H9 (cell line): ENCODE measurements at regions not wholly inside any gene's neighbourhood (a gene's known extent, or its start where the extent isn't known, plus 50 kb on each side); places are given as distances from the start of the nearest gene placed in this dataset.

Experiments used
- DNase-seq: peaks from one replicate; pipeline ENCODE4 v3.0.0-alpha.2; 2017
- H2AFZ ChIP-seq: one replicate; pipeline ENCODE4 v1.6.1; 2013; ENCODE audit warnings: mild to moderate bottlenecking, low read length, control low read depth, moderate library complexity
- H2AK5ac ChIP-seq: 2 replicates; pipeline ENCODE4 v1.6.1; 2013; ENCODE audit warnings: low read length, control low read depth, mixed read lengths; ENCODE audit not compliant: insufficient read length
- H2BK120ac ChIP-seq: one replicate; pipeline ENCODE4 v1.6.1; 2013; ENCODE audit warnings: low read depth, mild to moderate bottlenecking, low read length, control low read depth, inconsistent platforms; ENCODE audit not compliant: poor library complexity, severe bottlenecking
- H2BK12ac ChIP-seq: 2 replicates; pipeline ENCODE4 v1.6.1; 2013; ENCODE audit warnings: low read length, control low read depth, mixed read lengths, low read depth; ENCODE audit not compliant: insufficient read length
- H2BK15ac ChIP-seq: 2 replicates; pipeline ENCODE4 v1.6.1; 2013; ENCODE audit warnings: low read depth, low read length, control low read depth
- H2BK20ac ChIP-seq: one replicate; pipeline ENCODE4 v1.6.1; 2013; ENCODE audit warnings: low read depth, mild to moderate bottlenecking, low read length, control low read depth, inconsistent platforms; ENCODE audit not compliant: poor library complexity, severe bottlenecking
- H2BK5ac ChIP-seq: 2 replicates; pipeline ENCODE4 v1.6.1; 2013; ENCODE audit warnings: low read length, control low read depth, mixed read lengths; ENCODE audit not compliant: insufficient read length
- H3K14ac ChIP-seq: 2 replicates; pipeline ENCODE4 v1.6.1; 2013; ENCODE audit warnings: low read length, control low read depth; ENCODE audit not compliant: insufficient read depth
- H3K18ac ChIP-seq: 2 replicates; pipeline ENCODE4 v1.6.1; 2013; ENCODE audit warnings: low read depth, mild to moderate bottlenecking, mixed read lengths, low read length, control low read depth; ENCODE audit not compliant: insufficient read length
- H3K23ac ChIP-seq: 2 replicates; pipeline ENCODE4 v1.6.1; 2013; ENCODE audit warnings: low read length, control low read depth, mixed read lengths, low read depth; ENCODE audit not compliant: insufficient read length
- H3K23me2 ChIP-seq: 2 replicates; pipeline ENCODE4 v1.6.1; 2013; ENCODE audit warnings: low read depth, mild to moderate bottlenecking, mixed read lengths, low read length, control low read depth; ENCODE audit not compliant: insufficient read length, poor library complexity, severe bottlenecking
- H3K27ac ChIP-seq: 2 replicates; pipeline ENCODE4 v1.5.1; 2013; ENCODE audit warnings: low read length, control low read depth, mixed read lengths, low read depth; ENCODE audit not compliant: insufficient read length
- H3K27me3 ChIP-seq: 2 replicates; pipeline ENCODE4 v1.6.1; 2013; ENCODE audit warnings: low read length, control low read depth, inconsistent platforms; ENCODE audit not compliant: insufficient read depth
- H3K4ac ChIP-seq: 2 replicates; pipeline ENCODE4 v1.6.1; 2013; ENCODE audit warnings: low read depth, mild to moderate bottlenecking, control low read depth, inconsistent platforms, low read length, moderate library complexity
- H3K4me1 ChIP-seq: 2 replicates; pipeline ENCODE4 v1.6.1; 2013; ENCODE audit warnings: low read length, control low read depth, inconsistent platforms; ENCODE audit not compliant: insufficient read depth
- H3K4me2 ChIP-seq: 2 replicates; pipeline ENCODE4 v1.6.1; 2013; ENCODE audit warnings: low read length, control low read depth, mixed read lengths; ENCODE audit not compliant: insufficient read length, insufficient read depth
- H3K56ac ChIP-seq: 2 replicates; pipeline ENCODE4 v1.6.1; 2013; ENCODE audit warnings: low read depth, mild to moderate bottlenecking, mixed read lengths, low read length, control low read depth; ENCODE audit not compliant: insufficient read length
- H3K79me1 ChIP-seq: 2 replicates; pipeline ENCODE4 v1.6.1; 2013; ENCODE audit warnings: low read depth, mild to moderate bottlenecking, moderate library complexity, low read length, control low read depth, inconsistent platforms; ENCODE audit not compliant: insufficient read depth, poor library complexity, severe bottlenecking
- H3K79me2 ChIP-seq: 2 replicates; pipeline ENCODE4 v1.6.1; 2013; ENCODE audit warnings: low read length, control low read depth, inconsistent platforms; ENCODE audit not compliant: insufficient read depth
- H3K9ac ChIP-seq: 2 replicates; pipeline ENCODE4 v1.6.1; 2013; ENCODE audit warnings: low read length, control low read depth, mixed read lengths; ENCODE audit not compliant: insufficient read length; ENCODE audit errors: extremely low read depth
- H3K9me3 ChIP-seq: one replicate; pipeline ENCODE4 v1.6.1; 2013; ENCODE audit warnings: low read depth, low read length, inconsistent platforms; ENCODE audit not compliant: control insufficient read depth
- H3T11ph ChIP-seq: one replicate; pipeline ENCODE4 v1.6.1; 2013; ENCODE audit warnings: mild to moderate bottlenecking, low read length, control low read depth, inconsistent platforms
- H4K20me1 ChIP-seq: one replicate; pipeline ENCODE4 v1.6.1; 2013; ENCODE audit not compliant: control insufficient read depth, insufficient read length, insufficient read depth
- H4K5ac ChIP-seq: 2 replicates; pipeline ENCODE4 v1.6.1; 2013; ENCODE audit warnings: low read depth, mild to moderate bottlenecking, mixed read lengths, low read length, control low read depth; ENCODE audit not compliant: insufficient read length
- H4K8ac ChIP-seq: replicated peaks from 2 replicates; pipeline ENCODE4 v1.6.1; 2013; ENCODE audit warnings: low read length, control low read depth, mixed read lengths, low read depth; ENCODE audit not compliant: insufficient read length
- H4K91ac ChIP-seq: 2 replicates; pipeline ENCODE4 v1.6.1; 2013; ENCODE audit warnings: low read depth, mild to moderate bottlenecking, moderate library complexity, mixed read lengths, low read length, control low read depth; ENCODE audit not compliant: insufficient read length
- H3K27ac Mint-ChIP-seq, 3 experiments: 2 replicates in 2 of 3; 3 replicates in 1 of 3; pipeline ENCODE4 v1.8.0; 2020 to 2021; ENCODE audit warnings: mixed read lengths in 3 of 3, mild to moderate bottlenecking in 1 of 3, moderate library complexity in 1 of 3
- H3K27me3 Mint-ChIP-seq: 2 replicates; pipeline ENCODE4 v1.8.0; 2021; ENCODE audit warnings: low read depth, mild to moderate bottlenecking, moderate library complexity, mixed read lengths
- H3K36me3 Mint-ChIP-seq, 3 experiments: 2 replicates in 2 of 3; 3 replicates in 1 of 3; pipeline ENCODE4 v1.8.0; 2020 to 2021; ENCODE audit warnings: low read depth in 3 of 3, mixed read lengths in 3 of 3; ENCODE audit not compliant: insufficient read depth in 1 of 3
- H3K4me1 Mint-ChIP-seq, 2 experiments: 2 replicates each; pipeline ENCODE4 v1.8.0; 2020; ENCODE audit warnings: mixed read lengths in 2 of 2
- H3K4me3 Mint-ChIP-seq, 2 experiments: 2 replicates in 1 of 2; 3 replicates in 1 of 2; pipeline ENCODE4 v1.8.0; 2020 to 2021; ENCODE audit warnings: mild to moderate bottlenecking in 2 of 2, mixed read lengths in 2 of 2, moderate library complexity in 1 of 2
- H3K9me3 Mint-ChIP-seq, 2 experiments: 2 replicates in 1 of 2; 3 replicates in 1 of 2; pipeline ENCODE4 v1.8.0; 2020; ENCODE audit warnings: mild to moderate bottlenecking in 2 of 2, mixed read lengths in 2 of 2, moderate library complexity in 1 of 2
- WGBS: extraction: QIAGEN DNeasy Blood & Tissue Kit; methylation state at CpG from one replicate; pipeline ENCODE4 v1.1.7; 2013; ENCODE audit warnings: missing lambda C conversion rate, low lambda C conversion rate, mixed read lengths; ENCODE audit not compliant: insufficient read length; ENCODE audit errors: extremely low coverage; 5-methylcytosine and 5-hydroxymethylcytosine counted together
- TF ChIP-seq, protein P1 (sequence below): fragments of 200-600 bp; sonication (generic); conservative IDR thresholded peaks from 3 replicates; pipeline ENCODE4 v1.8.0; 2021; ENCODE audit warnings: antibody characterized with exemption, mild to moderate bottlenecking

DNA sequence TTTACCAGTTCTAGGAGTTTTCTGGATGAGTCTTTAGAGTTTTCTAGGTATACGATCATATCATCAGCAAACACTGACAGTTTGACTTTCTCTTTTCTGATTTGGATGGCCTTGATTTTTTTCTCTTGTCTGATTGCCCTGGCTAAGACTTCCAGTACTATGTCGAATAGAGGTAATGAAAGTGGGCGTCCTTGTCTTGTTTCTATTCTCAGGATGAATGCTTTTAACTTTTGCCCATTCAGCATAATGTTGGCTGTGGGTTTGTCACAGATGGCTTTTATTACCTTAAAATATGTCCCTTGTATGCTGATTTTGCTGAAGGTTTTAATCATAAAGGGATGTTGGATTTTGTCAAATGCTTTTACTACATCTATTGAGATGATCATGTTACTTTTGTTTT, 223.2 kb upstream of the COBL start:
- H3K27ac Mint-ChIP-seq: no peak overlapping the region
- no peak overlapping the region for H4K91ac ChIP-seq
- H3K56ac ChIP-seq: no peak overlapping the region
- H3K27me3 Mint-ChIP-seq: no peaks in the 10 kb centered on the region; the same call in 1 of the 2 replicates
- no peak overlapping the region for H3K9ac ChIP-seq
- H2BK5ac ChIP-seq: no peak overlapping the region
- H3K14ac ChIP-seq: no peak overlapping the region
- no peaks in the 10 kb centered on the region for H3K27me3 ChIP-seq
- H2BK15ac ChIP-seq: no peak overlapping the region
- H4K8ac ChIP-seq: no peak overlapping the region
- no peak overlapping the region for H3K27ac ChIP-seq
- no peaks in the 10 kb centered on the region for H4K20me1 ChIP-seq
- H3K9me3 ChIP-seq: no peaks in the 10 kb centered on the region
- no peak overlapping the region for H2BK12ac ChIP-seq
- H3K4ac ChIP-seq: no peak overlapping the region
- H3K36me3 Mint-ChIP-seq: peaks cover 0 to 22% (median 1%) of the 10 kb centered on the region in 3 experiments; a peak in 5 of 7 replicates
- TF ChIP-seq, protein P1, sequence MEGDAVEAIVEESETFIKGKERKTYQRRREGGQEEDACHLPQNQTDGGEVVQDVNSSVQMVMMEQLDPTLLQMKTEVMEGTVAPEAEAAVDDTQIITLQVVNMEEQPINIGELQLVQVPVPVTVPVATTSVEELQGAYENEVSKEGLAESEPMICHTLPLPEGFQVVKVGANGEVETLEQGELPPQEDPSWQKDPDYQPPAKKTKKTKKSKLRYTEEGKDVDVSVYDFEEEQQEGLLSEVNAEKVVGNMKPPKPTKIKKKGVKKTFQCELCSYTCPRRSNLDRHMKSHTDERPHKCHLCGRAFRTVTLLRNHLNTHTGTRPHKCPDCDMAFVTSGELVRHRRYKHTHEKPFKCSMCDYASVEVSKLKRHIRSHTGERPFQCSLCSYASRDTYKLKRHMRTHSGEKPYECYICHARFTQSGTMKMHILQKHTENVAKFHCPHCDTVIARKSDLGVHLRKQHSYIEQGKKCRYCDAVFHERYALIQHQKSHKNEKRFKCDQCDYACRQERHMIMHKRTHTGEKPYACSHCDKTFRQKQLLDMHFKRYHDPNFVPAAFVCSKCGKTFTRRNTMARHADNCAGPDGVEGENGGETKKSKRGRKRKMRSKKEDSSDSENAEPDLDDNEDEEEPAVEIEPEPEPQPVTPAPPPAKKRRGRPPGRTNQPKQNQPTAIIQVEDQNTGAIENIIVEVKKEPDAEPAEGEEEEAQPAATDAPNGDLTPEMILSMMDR: no peak
- peaks cover 7 to 12% of the 10 kb centered on the region in 2 experiments for H3K4me1 Mint-ChIP-seq
- no peak overlapping the region for H3K23ac ChIP-seq
- no peaks in the 10 kb centered on the region for H3K79me2 ChIP-seq
- no peak for DNase-seq
- peaks cover 7 to 18% of the 10 kb centered on the region in 2 experiments for H3K9me3 Mint-ChIP-seq
- H3K18ac ChIP-seq: no peak overlapping the region
- H2BK120ac ChIP-seq: no peak overlapping the region
- no peaks in the 10 kb centered on the region for H3K79me1 ChIP-seq
- H2BK20ac ChIP-seq: no peak overlapping the region
- no peak overlapping the region for H4K5ac ChIP-seq
- WGBS: no CpG with 5 or more reads among the region's 3 CpGs
- H2AK5ac ChIP-seq: no peak overlapping the region
- H3K4me3 Mint-ChIP-seq: no peak overlapping the region
- no peaks in the 10 kb centered on the region for H3K23me2 ChIP-seq
- H3K4me2 ChIP-seq: no peak overlapping the region
- H3T11ph ChIP-seq: no peak overlapping the region
- no peak overlapping the region for H2AFZ ChIP-seq
- H3K4me1 ChIP-seq: no peaks in the 10 kb centered on the region
